Psoas muscle (tissue), 7 donors: ENCODE measurements at regions not wholly inside any gene's neighbourhood (a gene's known extent, or its start where the extent isn't known, plus 50 kb on each side); places are given as distances from the start of the nearest gene placed in this dataset.
A peak's percentile ranks its signal among the peaks of the same experiment; 100 is the strongest.

Source experiments
- ATAC-seq, 4 donors: fragments of 200-7000 bp; cut with Tn5 transposase; one replicate each; pipeline ENCODE4 v1.9.1; 2020; ENCODE audit warnings: moderate library complexity in 3 of 4, mild to moderate bottlenecking in 2 of 4
- DNase-seq, 2 donors: peaks; one replicate each; pipeline ENCODE4 v3.0.0-alpha.2; 2020
- H3K27ac ChIP-seq: fragments of 200-600 bp; one replicate; pipeline ENCODE4 v1.8.0; 2022
- H3K27me3 ChIP-seq, 3 donors: fragments of 200-600 bp in 1 of 3; one replicate each; pipeline versions ENCODE4 v1.6.1 to v1.8.0; 2013 to 2022; ENCODE audit warnings: low read length in 2 of 3, mild to moderate bottlenecking in 2 of 3, moderate library complexity in 1 of 3; ENCODE audit not compliant: insufficient read depth in 3 of 3
- H3K36me3 ChIP-seq, 2 donors: fragments of 200-600 bp in 1 of 2; one replicate each; pipeline versions ENCODE4 v1.6.1 to v1.8.0; 2013 to 2022; ENCODE audit warnings: low read depth in 1 of 2, mild to moderate bottlenecking in 1 of 2, moderate library complexity in 1 of 2; ENCODE audit not compliant: insufficient read depth in 1 of 2
- H3K4me1 ChIP-seq: fragments of 200-600 bp; one replicate; pipeline ENCODE4 v1.8.0; 2022
- H3K4me3 ChIP-seq: fragments of 200-600 bp; one replicate; pipeline ENCODE4 v1.8.0; 2022; ENCODE audit warnings: mild to moderate bottlenecking
- H3K9me3 ChIP-seq: fragments of 200-600 bp; one replicate; pipeline ENCODE4 v1.8.0; 2022
- WGBS, 3 donors: extraction: QIAGEN DNeasy Blood & Tissue Kit; methylation state at CpG; one replicate each; pipeline versions ENCODE4 v1.1.6 to v1.1.7; 2013; 5-methylcytosine and 5-hydroxymethylcytosine counted together
- intact Hi-C, 2 donors: fragments of 100-400 bp; cut with DNase I; formaldehyde crosslinking; loops; one replicate each; pipeline versions ENCODE4 v1.11.0 to v1.14.2; 2022
- TF ChIP-seq, protein P1 (sequence below): fragments of 200-600 bp; IDR thresholded peaks from one replicate; pipeline ENCODE4 v1.8.0; 2022; ENCODE audit warnings: antibody characterized with exemption
- donor health status: healthy with polysubstance abuse.
- donor health status: DM: no; HTN: no; CAD: no; lungs with moderate emphysema.
- donor health status: Bipolar disorder and iron deficiency.
- donor health status: healthy.
- donor health status: DM: yes; HTN: yes; CAD: no.
- donor health status: DM: no; HTN: no; CAD: no.
- donor health status: DM: yes; HTN: yes; CAD: no.

DNA sequence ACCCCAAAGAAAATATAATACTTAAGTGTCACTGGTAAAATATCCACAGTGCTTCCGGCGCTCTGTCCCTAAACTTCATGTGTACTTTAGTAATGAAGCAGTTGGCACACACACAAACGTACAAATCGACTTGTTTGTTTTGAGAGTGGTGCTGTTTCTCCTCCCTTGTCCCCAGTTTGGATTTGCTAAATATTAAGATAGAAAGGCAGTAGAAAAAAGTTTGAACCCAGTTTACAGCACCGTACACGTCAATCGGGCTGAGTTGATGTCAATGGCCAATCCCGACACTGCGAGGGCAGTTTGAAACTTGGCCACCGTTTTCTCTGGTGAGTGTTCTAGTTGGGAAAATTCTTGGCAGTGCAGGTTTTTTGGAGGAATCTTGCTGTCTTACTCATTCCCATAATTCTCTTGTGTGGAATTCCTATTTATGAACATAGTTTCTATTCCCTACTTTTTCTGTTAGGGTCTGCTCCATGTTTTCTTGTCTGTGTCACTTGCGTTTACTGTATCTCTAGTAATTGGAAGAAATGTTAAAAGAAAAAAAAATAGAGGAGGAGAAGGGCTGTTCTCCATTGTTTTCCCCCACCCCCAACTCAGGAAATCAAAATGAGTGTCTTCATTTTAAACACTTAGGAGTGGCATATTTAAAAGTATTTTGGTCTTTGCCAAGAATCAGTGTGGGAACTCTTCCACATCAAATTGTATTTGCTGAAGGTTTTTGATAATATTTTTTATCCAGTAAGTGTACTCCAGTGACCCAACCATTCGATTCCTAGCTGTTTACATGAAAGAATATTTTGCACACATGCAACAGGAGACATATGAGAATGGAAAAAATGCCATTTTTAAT, 72.3 kb downstream of the OR2B2 start:
- Histone ChIP-seq H3K27ac (peak overlapping the region; percentile 91), H3K4me1 (peaks cover 18% of the 10 kb centered on the region), H3K9me3 (no peaks in the 10 kb centered on the region), H3K4me3 (peak overlapping the region; percentile 89), H3K36me3 (no peaks in the 10 kb centered on the region), H3K27me3 (peaks cover 0 to 3% (median 0%) of the 10 kb centered on the region in 3 donors)
- peak; percentile 36 to 51 for DNase-seq
- no peak for ATAC-seq
- TF ChIP-seq, protein P1, sequence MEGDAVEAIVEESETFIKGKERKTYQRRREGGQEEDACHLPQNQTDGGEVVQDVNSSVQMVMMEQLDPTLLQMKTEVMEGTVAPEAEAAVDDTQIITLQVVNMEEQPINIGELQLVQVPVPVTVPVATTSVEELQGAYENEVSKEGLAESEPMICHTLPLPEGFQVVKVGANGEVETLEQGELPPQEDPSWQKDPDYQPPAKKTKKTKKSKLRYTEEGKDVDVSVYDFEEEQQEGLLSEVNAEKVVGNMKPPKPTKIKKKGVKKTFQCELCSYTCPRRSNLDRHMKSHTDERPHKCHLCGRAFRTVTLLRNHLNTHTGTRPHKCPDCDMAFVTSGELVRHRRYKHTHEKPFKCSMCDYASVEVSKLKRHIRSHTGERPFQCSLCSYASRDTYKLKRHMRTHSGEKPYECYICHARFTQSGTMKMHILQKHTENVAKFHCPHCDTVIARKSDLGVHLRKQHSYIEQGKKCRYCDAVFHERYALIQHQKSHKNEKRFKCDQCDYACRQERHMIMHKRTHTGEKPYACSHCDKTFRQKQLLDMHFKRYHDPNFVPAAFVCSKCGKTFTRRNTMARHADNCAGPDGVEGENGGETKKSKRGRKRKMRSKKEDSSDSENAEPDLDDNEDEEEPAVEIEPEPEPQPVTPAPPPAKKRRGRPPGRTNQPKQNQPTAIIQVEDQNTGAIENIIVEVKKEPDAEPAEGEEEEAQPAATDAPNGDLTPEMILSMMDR = no peak
- intact Hi-C loops = no loop called here
- WGBS, 3 donors = 9 to 11% (median 10%) methylated on average over 12 of the region's 12 CpGs

- peak; percentile 49 to 63 (median 54) for ATAC-seq
- peak in 1 of 2 donors; percentile 65 for DNase-seq
These were observed 73.1 kb downstream of the OR2B2 start for GRCh38 chr6:27838945-27839625.

GRCh38 chr6:27838058-27838944, 73.9 kb downstream of the OR2B2 start:
- Histone ChIP-seq H3K27ac (peak overlapping the region; percentile 91), H3K9me3 (no peaks in the 10 kb centered on the region), H3K27me3 (peaks cover 0 to 3% (median 0%) of the 10 kb centered on the region in 3 donors), H3K4me1 (peaks cover 18% of the 10 kb centered on the region), H3K36me3 (no peaks in the 10 kb centered on the region), H3K4me3 (peak overlapping the region; percentile 89)
- ATAC-seq (peak; percentile 93 to 96 (median 95)), DNase-seq (peak; percentile 59 to 82)
- intact Hi-C loops = no loop called here
- TF ChIP-seq, protein P1 = peak; percentile 8
- WGBS, 3 donors = 0 to 1% (median 0%) methylated on average over 66 of the region's 66 CpGs

More at GRCh38 chr6:27838945-27839625, 73.1 kb downstream of the OR2B2 start:
- Histone ChIP-seq H3K36me3 (no peaks in the 10 kb centered on the region), H3K27ac (peak overlapping the region; percentile 91), H3K27me3 (peaks cover 0 to 3% (median 0%) of the 10 kb centered on the region in 3 donors), H3K4me3 (peak overlapping the region; percentile 89), H3K9me3 (no peaks in the 10 kb centered on the region), H3K4me1 (peaks cover 18% of the 10 kb centered on the region)
- intact Hi-C loops = no loop called here
- WGBS, 3 donors = 1% methylated on average over 31 of the region's 31 CpGs
- TF ChIP-seq, protein P1 = no peak

DNA sequence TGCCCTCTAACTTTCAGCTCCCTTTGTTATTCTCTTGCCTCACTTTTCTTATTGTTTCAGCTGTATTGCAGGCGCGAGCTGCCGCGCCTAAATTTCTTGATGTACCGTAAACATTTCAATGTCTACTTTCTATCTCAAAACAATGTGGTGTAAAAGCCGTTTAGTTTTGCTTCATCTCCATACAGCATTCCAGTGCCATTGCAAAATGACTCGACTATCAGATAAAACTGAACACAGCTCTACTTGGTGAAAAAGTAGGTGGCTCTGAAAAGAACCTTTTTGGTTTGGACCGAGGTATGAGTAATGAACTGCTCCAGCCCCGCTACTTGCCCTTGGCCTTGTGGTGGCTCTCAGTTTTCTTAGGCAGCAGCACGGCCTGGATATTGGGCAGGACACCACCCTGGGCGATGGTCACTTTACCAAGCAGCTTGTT, 74.6 kb downstream of the OR2B2 start:
- Histone ChIP-seq H3K36me3 (no peaks in the 10 kb centered on the region), H3K4me3 (peak overlapping the region; percentile 89), H3K27ac (peak overlapping the region; percentile 91), H3K4me1 (peaks cover 18% of the 10 kb centered on the region), H3K9me3 (no peaks in the 10 kb centered on the region), H3K27me3 (peaks cover 0 to 3% (median 0%) of the 10 kb centered on the region in 3 donors)
- DNase-seq (no peak), ATAC-seq (peak; percentile 56 to 68 (median 60))
- TF ChIP-seq, protein P1 = no peak
- 0 to 1% (median 0%) methylated on average over 11 of the region's 11 CpGs for whole genome bisulfite sequencing, 3 donors
- intact Hi-C loops = no loop called here
